Activated T-helper 2 cell treated with anti-CD3 and anti-CD28 coated beads, Interferon-gamma antibody, Interleukin-2, Interleukin-4, amounts not matched to agents 10 μg/mL and 5 μg/mL and 100 μg/mL, durations not matched to agents 14 hours and 24 hours and 36 hours (primary cell): ENCODE measurements at regions not wholly inside any gene's neighbourhood (a gene's known extent, or its start where the extent isn't known, plus 50 kb on each side); places are given as distances from the start of the nearest gene placed in this dataset.
A peak's percentile ranks its signal among the peaks of the same experiment; 100 is the strongest.

Experiments
- DNase-seq: peaks from one replicate; pipeline ENCODE4 v3.0.0; 2021; ENCODE audit warnings: low spot score
- H3K27ac Mint-ChIP-seq: one replicate; pipeline ENCODE4 v1.8.0; 2021; ENCODE audit warnings: mixed read lengths
- H3K27me3 Mint-ChIP-seq: one replicate; pipeline ENCODE4 v1.8.0; 2021; ENCODE audit warnings: low read depth, mixed read lengths
- H3K36me3 Mint-ChIP-seq: one replicate; pipeline ENCODE4 v1.8.0; 2021; ENCODE audit warnings: low read depth, mixed read lengths
- H3K4me1 Mint-ChIP-seq: one replicate; pipeline ENCODE4 v1.8.0; 2021; ENCODE audit warnings: low read depth, mixed read lengths
- H3K4me3 Mint-ChIP-seq: one replicate; pipeline ENCODE4 v1.8.0; 2021; ENCODE audit warnings: low read depth, mild to moderate bottlenecking, moderate library complexity, mixed read lengths
- H3K9me3 Mint-ChIP-seq: one replicate; pipeline ENCODE4 v1.8.0; 2021; ENCODE audit warnings: mixed read lengths
- intact Hi-C: fragments of 100-400 bp; cut with micrococcal nuclease; formaldehyde crosslinking; loops from one replicate; pipeline ENCODE4 v1.15.1; 2023

- Mint-ChIP-seq H3K36me3 (no peaks in the 10 kb centered on the region), H3K9me3 (peaks cover 4% of the 10 kb centered on the region), H3K4me3 (no peak overlapping the region), H3K27me3 (peaks cover 35% of the 10 kb centered on the region), H3K4me1 (no peaks in the 10 kb centered on the region), H3K27ac (no peak overlapping the region)
- intact Hi-C loops = no loop called here
- no peak for DNase-seq
Measured at GRCh38 chr12:113611652-113612051, 140.0 kb upstream of the LHX5 start.

DNA sequence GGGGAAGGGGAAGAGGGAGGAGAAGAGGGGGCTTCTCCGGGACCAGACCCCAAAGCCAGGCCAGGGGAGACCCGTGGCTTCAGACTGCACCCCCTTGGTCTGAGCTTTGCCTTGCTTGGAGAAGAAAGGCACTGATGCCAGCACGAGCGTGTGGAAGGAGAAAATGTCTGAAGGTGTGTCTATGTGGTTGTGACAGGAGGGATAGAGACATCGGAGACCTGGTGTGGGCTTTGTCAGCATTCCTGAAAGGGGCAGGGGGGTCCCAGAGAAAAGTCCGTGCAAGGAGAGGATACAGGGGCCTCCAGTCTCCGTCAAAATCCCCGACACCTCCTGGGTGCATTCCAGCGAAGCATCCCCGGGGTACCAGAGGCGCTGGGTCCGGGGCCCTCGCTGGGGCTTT lies 139.0 kb upstream of the LHX5 start:
- Mint-ChIP-seq H3K27me3 (peaks cover 35% of the 10 kb centered on the region), H3K4me3 (no peak overlapping the region), H3K9me3 (peaks cover 4% of the 10 kb centered on the region), H3K36me3 (no peaks in the 10 kb centered on the region), H3K27ac (no peak overlapping the region), H3K4me1 (no peaks in the 10 kb centered on the region)
- intact Hi-C loops = no loop called here
- no peak for DNase-seq

DNA sequence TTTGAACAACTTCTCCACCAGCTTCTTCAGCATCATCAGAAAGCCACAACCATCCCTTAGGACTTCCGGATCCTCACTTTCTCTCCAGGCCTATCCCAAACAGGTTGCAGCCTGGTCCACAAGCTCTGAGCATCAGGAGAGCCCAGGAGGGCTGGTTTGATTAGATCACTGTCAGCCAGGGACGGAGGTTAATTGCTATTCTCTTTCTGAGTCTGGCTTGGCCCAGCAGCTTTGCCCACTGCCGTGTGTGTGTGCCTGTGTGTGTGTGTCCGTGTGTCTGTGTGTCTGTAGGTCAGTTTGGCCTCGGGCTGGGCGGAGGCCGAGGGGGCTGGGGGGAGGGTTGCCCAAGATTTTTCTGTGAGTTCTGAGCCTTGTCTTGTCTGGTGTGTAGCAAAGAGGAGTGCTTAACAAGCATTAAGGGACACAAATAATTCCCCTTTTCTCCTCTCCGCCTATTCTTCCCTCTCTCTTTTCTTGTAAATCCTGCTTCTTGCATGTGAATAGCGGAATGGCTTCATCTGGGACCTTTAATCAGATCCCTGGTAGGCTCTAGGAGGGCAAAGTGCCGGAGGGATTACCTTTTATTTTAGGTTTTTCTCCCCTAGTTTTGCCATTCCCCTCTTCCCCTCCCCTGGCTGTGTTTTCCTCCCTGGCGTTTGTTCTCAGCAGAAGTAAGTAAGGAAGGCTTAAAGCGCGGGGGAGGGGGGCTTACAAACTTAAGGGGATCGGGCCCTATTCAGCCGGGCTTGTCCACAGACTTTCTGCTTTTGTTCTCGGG lies 138.2 kb upstream of the LHX5 start:
- no peak for DNase-seq
- Mint-ChIP-seq H3K27me3 (peaks cover 35% of the 10 kb centered on the region), H3K4me3 (no peak overlapping the region), H3K27ac (no peak overlapping the region), H3K4me1 (no peaks in the 10 kb centered on the region), H3K36me3 (no peaks in the 10 kb centered on the region), H3K9me3 (peaks cover 4% of the 10 kb centered on the region)
- intact Hi-C loops = no loop called here

DNA sequence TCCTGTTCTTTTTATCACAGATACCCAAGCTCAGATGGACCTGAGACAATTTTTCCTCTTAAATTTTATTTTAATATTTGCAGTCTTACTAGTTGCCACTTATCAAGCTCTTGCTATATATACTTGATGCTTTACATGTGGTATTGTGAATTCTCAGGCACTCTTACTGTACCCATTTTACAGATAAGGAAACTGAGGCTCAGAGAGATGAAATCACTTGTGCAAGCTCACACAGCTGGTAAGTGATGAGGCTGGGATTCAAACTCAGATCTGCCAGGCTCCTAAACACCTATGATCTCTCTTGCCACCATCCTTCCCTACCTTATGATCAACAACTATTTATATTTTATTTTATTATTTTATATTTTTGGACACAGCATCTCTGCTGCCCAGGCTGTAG lies 133.0 kb upstream of the LHX5 start:
- no peak overlapping the region for H3K27ac Mint-ChIP-seq
- DNase-seq = no peak
- peaks cover 4% of the 10 kb centered on the region for H3K9me3 Mint-ChIP-seq
- H3K27me3 Mint-ChIP-seq = peaks cover 3% of the 10 kb centered on the region
- H3K4me3 Mint-ChIP-seq = no peak overlapping the region
- H3K36me3 Mint-ChIP-seq = no peaks in the 10 kb centered on the region
- H3K4me1 Mint-ChIP-seq = no peaks in the 10 kb centered on the region
- intact Hi-C loops = no loop called here

GRCh38 chr12:113601656-113602263 lies 130.1 kb upstream of the LHX5 start:
- Mint-ChIP-seq H3K27ac (no peak overlapping the region), H3K4me3 (no peak overlapping the region), H3K4me1 (no peaks in the 10 kb centered on the region), H3K36me3 (no peaks in the 10 kb centered on the region), H3K9me3 (no peaks in the 10 kb centered on the region), H3K27me3 (no peaks in the 10 kb centered on the region)
- intact Hi-C loops = no loop called here
- no peak for DNase-seq

GRCh38 chr12:113598815-113599406 lies 127.2 kb upstream of the LHX5 start:
- intact Hi-C loops = no loop called here
- Mint-ChIP-seq H3K27me3 (no peaks in the 10 kb centered on the region), H3K4me3 (no peak overlapping the region), H3K36me3 (no peaks in the 10 kb centered on the region), H3K4me1 (no peaks in the 10 kb centered on the region), H3K27ac (no peak overlapping the region), H3K9me3 (peaks cover 7% of the 10 kb centered on the region)
- DNase-seq = no peak

GRCh38 chr12:113594967-113595366 lies 123.3 kb upstream of the LHX5 start:
- no peak for DNase-seq
- H3K4me3 Mint-ChIP-seq = no peak overlapping the region
- intact Hi-C loops = no loop called here
- H3K27me3 Mint-ChIP-seq = peaks cover 14% of the 10 kb centered on the region
- peaks cover 7% of the 10 kb centered on the region for H3K9me3 Mint-ChIP-seq
- no peaks in the 10 kb centered on the region for H3K36me3 Mint-ChIP-seq
- H3K27ac Mint-ChIP-seq = no peak overlapping the region
- H3K4me1 Mint-ChIP-seq = peaks cover 3% of the 10 kb centered on the region

- Mint-ChIP-seq H3K4me1 (peaks cover 3% of the 10 kb centered on the region), H3K27me3 (peaks cover 14% of the 10 kb centered on the region), H3K4me3 (peak overlapping the region; percentile 34), H3K27ac (no peak overlapping the region), H3K36me3 (no peaks in the 10 kb centered on the region), H3K9me3 (peaks cover 7% of the 10 kb centered on the region)
- no peak for DNase-seq
- intact Hi-C loops = no loop called here
Measured at GRCh38 chr12:113591480-113591974, 119.9 kb upstream of the LHX5 start.

GRCh38 chr12:113589437-113589836 lies 117.8 kb upstream of the LHX5 start:
- Mint-ChIP-seq H3K36me3 (no peaks in the 10 kb centered on the region), H3K27ac (no peak overlapping the region), H3K9me3 (no peaks in the 10 kb centered on the region), H3K27me3 (peaks cover 14% of the 10 kb centered on the region), H3K4me3 (no peak overlapping the region), H3K4me1 (peaks cover 3% of the 10 kb centered on the region)
- intact Hi-C loops = no loop called here
- DNase-seq = no peak

- intact Hi-C loops = no loop called here
- Mint-ChIP-seq H3K27me3 (peaks cover 14% of the 10 kb centered on the region), H3K36me3 (no peaks in the 10 kb centered on the region), H3K27ac (no peak overlapping the region), H3K4me3 (no peak overlapping the region), H3K4me1 (peaks cover 3% of the 10 kb centered on the region), H3K9me3 (no peaks in the 10 kb centered on the region)
- no peak for DNase-seq
Measured at GRCh38 chr12:113587720-113588119, 116.0 kb upstream of the LHX5 start.

- no peak overlapping the region for H3K27ac Mint-ChIP-seq
- no peaks in the 10 kb centered on the region for H3K9me3 Mint-ChIP-seq
- DNase-seq = no peak
- peaks cover 6% of the 10 kb centered on the region for H3K27me3 Mint-ChIP-seq
- intact Hi-C loops = no loop called here
- H3K4me1 Mint-ChIP-seq = peaks cover 3% of the 10 kb centered on the region
- H3K4me3 Mint-ChIP-seq = no peak overlapping the region
- H3K36me3 Mint-ChIP-seq = no peaks in the 10 kb centered on the region
Measured at GRCh38 chr12:113586461-113586860, 114.8 kb upstream of the LHX5 start.

DNA sequence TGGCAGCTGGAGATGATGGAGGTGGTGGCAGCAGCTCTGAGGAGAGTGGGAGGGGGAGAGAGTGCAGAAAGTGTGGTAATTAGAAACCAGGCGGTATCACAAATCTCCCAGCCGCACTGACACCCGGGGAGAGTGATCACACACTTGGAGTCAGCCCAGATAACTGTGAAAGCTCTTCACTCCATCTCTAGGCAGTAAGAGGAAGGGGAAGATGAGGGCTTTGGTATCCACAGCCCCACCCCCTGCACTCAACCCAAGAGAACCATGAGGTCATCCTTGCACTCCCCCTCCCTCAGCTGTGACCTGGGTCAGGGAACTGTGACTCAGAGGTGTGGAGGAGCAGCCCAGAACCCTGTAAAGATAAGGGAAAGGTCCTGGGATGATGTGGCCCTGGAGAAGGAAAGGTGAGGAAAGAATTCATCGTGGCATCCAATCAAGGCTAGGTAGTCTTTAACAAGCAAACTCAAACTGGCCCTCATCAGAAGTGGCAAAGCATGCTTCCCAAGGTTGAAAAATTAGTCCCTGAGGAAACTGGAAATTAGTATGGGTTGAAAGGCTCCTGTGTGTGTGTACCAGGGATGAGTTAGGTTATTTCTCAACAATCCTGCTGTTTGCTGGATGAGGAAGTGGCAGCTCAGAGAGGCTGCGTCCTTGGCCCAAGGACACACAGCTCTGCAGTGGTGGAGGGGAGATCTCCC lies 111.0 kb upstream of the LHX5 start:
- Mint-ChIP-seq H3K4me3 (no peak overlapping the region), H3K27ac (no peak overlapping the region), H3K27me3 (no peaks in the 10 kb centered on the region), H3K4me1 (no peaks in the 10 kb centered on the region), H3K9me3 (peaks cover 6% of the 10 kb centered on the region), H3K36me3 (no peaks in the 10 kb centered on the region)
- intact Hi-C loops = no loop called here
- no peak for DNase-seq

- peaks cover 6% of the 10 kb centered on the region for H3K9me3 Mint-ChIP-seq
- no peak for DNase-seq
- no peaks in the 10 kb centered on the region for H3K27me3 Mint-ChIP-seq
- H3K4me1 Mint-ChIP-seq = no peaks in the 10 kb centered on the region
- H3K27ac Mint-ChIP-seq = no peak overlapping the region
- no peak overlapping the region for H3K4me3 Mint-ChIP-seq
- intact Hi-C loops = no loop called here
- no peaks in the 10 kb centered on the region for H3K36me3 Mint-ChIP-seq
Measured at GRCh38 chr12:113581342-113581741, 109.7 kb upstream of the LHX5 start.
